IMR-90 (cell line): ENCODE measurements at regions not wholly inside any gene's neighbourhood (a gene's known extent, or its start where the extent isn't known, plus 50 kb on each side); places are given as distances from the start of the nearest gene placed in this dataset.

Experiments used
- ATAC-seq: fragments of 200-7000 bp; cut with Tn5 transposase; 2 replicates; pipeline ENCODE4 v1.9.1; 2020; ENCODE audit warnings: low read depth, mild to moderate bottlenecking, moderate library complexity
- BruUV-seq: library from RNA; stranded (reverse); fragments of 400-500 nt; replicated peaks from 2 replicates; lab custom pipeline; 2021; lab: Mats Ljungman, UMichigan
- CTCF ChIA-PET: fragments of 300-600 bp; formaldehyde crosslinking; extraction: SDS; loops from one replicate; lab custom pipeline; 2021; ENCODE audit warnings: antibody characterized with exemption; lab: Yijun Ruan, JAX
- POLR2A ChIA-PET: fragments of 300-600 bp; sonication (Branson Sonifier 250); formaldehyde crosslinking; loops from one replicate; lab custom pipeline; 2022; ENCODE audit warnings: antibody characterized with exemption; ENCODE audit not compliant: unreplicated experiment; lab: Charles Lee
- DNase-seq: peaks from one replicate; pipeline ENCODE4 v3.0.0; 2013
- H2AFZ ChIP-seq: replicated peaks from 2 replicates; pipeline ENCODE3; 2013; ENCODE audit warnings: low read length, mild to moderate bottlenecking; ENCODE audit not compliant: poor library complexity
- H2AK5ac ChIP-seq: 2 replicates; pipeline ENCODE4 v1.6.1; 2013; ENCODE audit warnings: low read depth, low read length, inconsistent platforms
- H2AK9ac ChIP-seq: replicated peaks from 2 replicates; pipeline ENCODE3; 2013; ENCODE audit warnings: mild to moderate bottlenecking, low read depth, low read length, moderate library complexity; ENCODE audit not compliant: poor library complexity
- H2BK120ac ChIP-seq: 2 replicates; pipeline ENCODE4 v1.6.1; 2013; ENCODE audit warnings: low read depth, low read length, inconsistent platforms
- H2BK15ac ChIP-seq: 3 replicates; pipeline ENCODE4 v1.6.1; 2013; ENCODE audit warnings: low read depth, low read length, inconsistent platforms
- H2BK20ac ChIP-seq: 2 replicates; pipeline ENCODE4 v1.6.1; 2013; ENCODE audit warnings: low read depth, mild to moderate bottlenecking, inconsistent platforms, low read length, moderate library complexity
- H2BK5ac ChIP-seq: 2 replicates; pipeline ENCODE4 v1.6.1; 2013; ENCODE audit warnings: mild to moderate bottlenecking, low read depth, low read length, inconsistent platforms; ENCODE audit not compliant: poor library complexity, severe bottlenecking
- H3K14ac ChIP-seq: replicated peaks from 2 replicates; pipeline ENCODE4 v1.6.1; 2013; ENCODE audit warnings: low read depth, low read length, inconsistent platforms
- H3K18ac ChIP-seq: 2 replicates; pipeline ENCODE4 v1.6.1; 2013; ENCODE audit warnings: low read depth, low read length, control low read depth
- H3K23ac ChIP-seq: 2 replicates; pipeline ENCODE4 v1.6.1; 2013; ENCODE audit warnings: low read depth, low read length, inconsistent platforms
- H3K27ac ChIP-seq: 2 replicates; pipeline ENCODE4 v1.5.1; 2013; ENCODE audit warnings: mild to moderate bottlenecking, control low read depth, low read length; ENCODE audit not compliant: insufficient read depth
- H3K27me3 ChIP-seq: 2 replicates; pipeline ENCODE4 v1.6.1; 2013; ENCODE audit warnings: low read length; ENCODE audit not compliant: control insufficient read depth, insufficient read depth
- H3K36me3 ChIP-seq: 2 replicates; pipeline ENCODE4 v1.6.1; 2013; ENCODE audit warnings: low read length, mixed read lengths; ENCODE audit not compliant: control insufficient read depth, insufficient read depth
- H3K4ac ChIP-seq: 2 replicates; pipeline ENCODE4 v1.6.1; 2013; ENCODE audit warnings: low read depth, low read length, inconsistent platforms
- H3K4me1 ChIP-seq: 2 replicates; pipeline ENCODE4 v1.6.1; 2013; ENCODE audit warnings: low read length, mixed read lengths; ENCODE audit not compliant: control insufficient read depth, insufficient read depth
- H3K4me2 ChIP-seq: 2 replicates; pipeline ENCODE4 v1.6.1; 2013; ENCODE audit warnings: low read depth, mild to moderate bottlenecking, control low read depth, low read length, moderate library complexity
- H3K4me3 ChIP-seq: 2 replicates; pipeline ENCODE4 v1.5.1; 2013; ENCODE audit warnings: low read depth, mild to moderate bottlenecking, control low read depth, low read length, moderate library complexity; ENCODE audit not compliant: insufficient read depth
- H3K56ac ChIP-seq: 2 replicates; pipeline ENCODE4 v1.6.1; 2013; ENCODE audit warnings: low read length, inconsistent platforms; ENCODE audit not compliant: insufficient read depth; ENCODE audit errors: extremely low read depth
- H3K79me1 ChIP-seq, 2 experiments: 2 replicates each; pipeline ENCODE4 v1.6.1; 2013; ENCODE audit warnings: low read length in 2 of 2, inconsistent platforms in 1 of 2, low read depth in 1 of 2
- H3K9ac ChIP-seq: 2 replicates; pipeline ENCODE4 v1.6.1; 2013; ENCODE audit warnings: low read depth, low read length, control low read depth
- H3K9me1 ChIP-seq: 2 replicates; pipeline ENCODE4 v1.6.1; 2013; ENCODE audit warnings: low read length, inconsistent platforms; ENCODE audit not compliant: insufficient read depth
- H3K9me3 ChIP-seq: 2 replicates; pipeline ENCODE4 v1.6.1; 2013; ENCODE audit warnings: low read length; ENCODE audit not compliant: control insufficient read depth, insufficient read depth
- H4K20me1 ChIP-seq: 2 replicates; pipeline ENCODE4 v1.6.1; 2013; ENCODE audit warnings: low read length, inconsistent platforms; ENCODE audit not compliant: insufficient read depth
- H4K5ac ChIP-seq: 2 replicates; pipeline ENCODE4 v1.6.1; 2013; ENCODE audit warnings: mild to moderate bottlenecking, low read depth, low read length, control low read depth
- H4K8ac ChIP-seq, 2 experiments: 2 replicates each; pipeline ENCODE4 v1.6.1; 2013; ENCODE audit warnings: low read depth in 2 of 2, low read length in 2 of 2, control low read depth in 1 of 2, inconsistent platforms in 1 of 2
- H4K91ac ChIP-seq: 2 replicates; pipeline ENCODE4 v1.6.1; 2013; ENCODE audit warnings: low read depth, low read length, inconsistent platforms; ENCODE audit not compliant: insufficient read depth
- MAFK ChIP-seq: IDR thresholded peaks from 2 replicates; pipeline ENCODE4 v1.6.1; 2012; ENCODE audit warnings: low read depth, low read length, improper control_type of control experiment
- RAD21 ChIP-seq: IDR thresholded peaks from 2 replicates; pipeline ENCODE4 v1.6.1; 2012; ENCODE audit warnings: low read length, improper control_type of control experiment
- SMC3 ChIP-seq: fragments of 150-350 bp; IDR thresholded peaks from 2 replicates; pipeline ENCODE4 v1.6.1; 2016; ENCODE audit warnings: low read depth, mild to moderate bottlenecking, antibody characterized with exemption, low read length, moderate library complexity
- WGBS, 2 experiments: methylation state at CpG; one replicate each; pipeline versions ENCODE4 v1.1.5 to v1.1.7; 2013; ENCODE audit warnings: missing lambda C conversion rate in 2 of 2; ENCODE audit not compliant: insufficient read length in 1 of 2; ENCODE audit errors: extremely low coverage in 2 of 2; 5-methylcytosine and 5-hydroxymethylcytosine counted together
- dilution Hi-C: fragments of 300-500 bp; cut with HindIII; formaldehyde crosslinking; loops from one replicate; pipeline ENCODE4 v1.14.3; 2018; ENCODE audit warnings: low sequenced_read_pairs; ENCODE audit not compliant: unreplicated experiment
- in situ Hi-C: fragments of 300-500 bp; cut with MboI; formaldehyde crosslinking; loops from 3 replicates; pipeline ENCODE4 v1.14.3; 2019; ENCODE audit warnings: low sequenced_read_pairs, inconsistent platforms, mixed read lengths
- intact Hi-C: fragments of 100-400 bp; cut with micrococcal nuclease; formaldehyde crosslinking; loops from 2 replicates; pipeline ENCODE4 v1.10.0; 2022
- TF ChIP-seq, protein P1 (sequence below): conservative IDR thresholded peaks from 2 replicates; pipeline ENCODE4 v1.5.1; 2012; ENCODE audit warnings: mild to moderate bottlenecking, low read depth, low read length, improper control_type of control experiment
- TF ChIP-seq, protein P2 (sequence below): fragments of 150-350 bp; IDR thresholded peaks from 2 replicates; pipeline ENCODE4 v1.6.1; 2017; ENCODE audit warnings: mild to moderate bottlenecking, antibody characterized with exemption, low read length, low read depth

DNA sequence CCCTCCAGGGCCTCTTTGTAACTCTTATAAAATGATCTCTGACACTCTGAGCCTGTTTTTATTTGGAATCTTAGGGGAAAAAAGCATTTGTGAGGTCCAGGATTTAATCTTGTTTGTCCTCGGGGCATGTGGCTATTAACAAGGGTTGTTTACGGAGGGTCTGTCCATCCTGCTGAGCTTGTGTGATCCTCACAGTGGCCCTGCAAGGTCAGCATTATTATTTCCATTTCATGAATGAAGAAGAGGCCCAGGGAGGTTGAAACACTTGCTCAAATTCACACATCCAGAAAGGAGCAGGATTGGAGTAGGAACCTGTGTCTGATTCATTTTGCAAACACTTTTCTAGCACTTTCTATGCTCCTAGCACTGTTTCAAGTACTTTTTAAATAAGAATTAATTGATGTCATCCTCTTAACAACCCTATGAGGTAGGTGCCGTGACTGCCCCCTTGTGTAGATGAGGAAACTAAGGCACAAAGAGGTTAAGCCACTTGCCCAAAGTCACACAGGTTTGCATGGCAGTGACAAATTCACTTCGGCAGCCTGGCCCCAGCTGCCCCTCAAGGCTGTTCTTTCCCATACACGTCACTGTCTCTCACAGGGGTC, 178.9 kb downstream of the MIS18A start:
- POLR2A ChIA-PET: no interaction called here
- no TSS peak for BruUV-seq
- H4K91ac ChIP-seq: no peak overlapping the region
- H2BK15ac ChIP-seq: no peak overlapping the region
- CTCF ChIA-PET: no interaction called here
- no peak overlapping the region for H2BK20ac ChIP-seq
- no peaks in the 10 kb centered on the region for H3K36me3 ChIP-seq
- H3K9ac ChIP-seq: no peak overlapping the region
- H3K79me1 ChIP-seq: no peaks in the 10 kb centered on the region
- H4K5ac ChIP-seq: no peak overlapping the region
- no peak overlapping the region for H3K4ac ChIP-seq
- no peak overlapping the region for H2AK5ac ChIP-seq
- in situ Hi-C loops: no loop called here
- no peaks in the 10 kb centered on the region for H3K9me3 ChIP-seq
- H3K4me3 ChIP-seq: no peak overlapping the region
- WGBS, 2 experiments: no CpG with 5 or more reads among the region's 5 CpGs
- no peaks in the 10 kb centered on the region for H4K20me1 ChIP-seq
- H3K14ac ChIP-seq: no peak overlapping the region
- no peak overlapping the region for H3K4me2 ChIP-seq
- H2BK5ac ChIP-seq: no peak overlapping the region
- dilution Hi-C loops: no loop called here
- no peak overlapping the region for H3K27ac ChIP-seq
- no peak for ATAC-seq
- H2AK9ac ChIP-seq: no peak overlapping the region
- no peak overlapping the region for H4K8ac ChIP-seq
- H3K23ac ChIP-seq: no peak overlapping the region
- peak; percentile 24 for DNase-seq
- H2AFZ ChIP-seq: no peak overlapping the region
- no peaks in the 10 kb centered on the region for H3K9me1 ChIP-seq
- H3K4me1 ChIP-seq: no peaks in the 10 kb centered on the region
- TF ChIP-seq, protein P1, sequence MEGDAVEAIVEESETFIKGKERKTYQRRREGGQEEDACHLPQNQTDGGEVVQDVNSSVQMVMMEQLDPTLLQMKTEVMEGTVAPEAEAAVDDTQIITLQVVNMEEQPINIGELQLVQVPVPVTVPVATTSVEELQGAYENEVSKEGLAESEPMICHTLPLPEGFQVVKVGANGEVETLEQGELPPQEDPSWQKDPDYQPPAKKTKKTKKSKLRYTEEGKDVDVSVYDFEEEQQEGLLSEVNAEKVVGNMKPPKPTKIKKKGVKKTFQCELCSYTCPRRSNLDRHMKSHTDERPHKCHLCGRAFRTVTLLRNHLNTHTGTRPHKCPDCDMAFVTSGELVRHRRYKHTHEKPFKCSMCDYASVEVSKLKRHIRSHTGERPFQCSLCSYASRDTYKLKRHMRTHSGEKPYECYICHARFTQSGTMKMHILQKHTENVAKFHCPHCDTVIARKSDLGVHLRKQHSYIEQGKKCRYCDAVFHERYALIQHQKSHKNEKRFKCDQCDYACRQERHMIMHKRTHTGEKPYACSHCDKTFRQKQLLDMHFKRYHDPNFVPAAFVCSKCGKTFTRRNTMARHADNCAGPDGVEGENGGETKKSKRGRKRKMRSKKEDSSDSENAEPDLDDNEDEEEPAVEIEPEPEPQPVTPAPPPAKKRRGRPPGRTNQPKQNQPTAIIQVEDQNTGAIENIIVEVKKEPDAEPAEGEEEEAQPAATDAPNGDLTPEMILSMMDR: 0 out of 2 replicates have a peak, but pooled peaks have one; percentile 30
- TF ChIP-seq MAFK (peak; percentile 56), SMC3 (peak; percentile 26; the same call in 1 of the 2 replicates), RAD21 (0 out of 2 replicates have a peak, but pooled peaks have one; percentile 26)
- TF ChIP-seq, protein P2, sequence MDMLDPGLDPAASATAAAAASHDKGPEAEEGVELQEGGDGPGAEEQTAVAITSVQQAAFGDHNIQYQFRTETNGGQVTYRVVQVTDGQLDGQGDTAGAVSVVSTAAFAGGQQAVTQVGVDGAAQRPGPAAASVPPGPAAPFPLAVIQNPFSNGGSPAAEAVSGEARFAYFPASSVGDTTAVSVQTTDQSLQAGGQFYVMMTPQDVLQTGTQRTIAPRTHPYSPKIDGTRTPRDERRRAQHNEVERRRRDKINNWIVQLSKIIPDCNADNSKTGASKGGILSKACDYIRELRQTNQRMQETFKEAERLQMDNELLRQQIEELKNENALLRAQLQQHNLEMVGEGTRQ: no peak
- no peak overlapping the region for H2BK120ac ChIP-seq
- H3K56ac ChIP-seq: no peak overlapping the region
- intact Hi-C loops: loop anchor here (5.0 kb wide), 2 partner anchors 233 to 313 kb away; no protein-coding TSS in a partner anchor
- peaks cover 5% of the 10 kb centered on the region for H3K27me3 ChIP-seq
- H3K18ac ChIP-seq: no peak overlapping the region
